GM21360 (cell line): ENCODE measurements at regions not wholly inside any gene's neighbourhood (a gene's known extent, or its start where the extent isn't known, plus 50 kb on each side); places are given as distances from the start of the nearest gene placed in this dataset.

ENCODE experiments used
- ATAC-seq: cut with Tn5 transposase; IDR thresholded peaks from one replicate; pipeline ENCODE4 v1.9.1; 2021; ENCODE audit warnings: mild to moderate bottlenecking, moderate library complexity; ENCODE audit not compliant: unreplicated experiment

- ATAC-seq, result no peak
These were observed 88.2 kb upstream of the TECRL start for GRCh38 chr4:64497491-64497890.

GRCh38 chr4:64495946-64496345, 86.7 kb upstream of the TECRL start:
- no peak for ATAC-seq

- no peak for ATAC-seq
These were observed 80.4 kb upstream of the TECRL start for GRCh38 chr4:64489628-64490027.

GRCh38 chr4:64479338-64479737, 70.1 kb upstream of the TECRL start:
- ATAC-seq, result no peak

GRCh38 chr4:64477127-64477526, 67.9 kb upstream of the TECRL start:
- no peak for ATAC-seq

GRCh38 chr4:64465263-64465662, 56.0 kb upstream of the TECRL start:
- no peak for ATAC-seq

- ATAC-seq, result no peak
These were observed 55.3 kb upstream of the TECRL start for GRCh38 chr4:64464581-64464980.
